HG02763 (cell line): ENCODE measurements at regions not wholly inside any gene's neighbourhood (a gene's known extent, or its start where the extent isn't known, plus 50 kb on each side); places are given as distances from the start of the nearest gene placed in this dataset.
"Not testable (repeated sequence)": the region's sequence is repeated elsewhere in the genome, so short reads cannot be mapped to it uniquely, and the experiment has no call there.

Source experiments
- ATAC-seq: cut with Tn5 transposase; IDR thresholded peaks from one replicate; pipeline ENCODE4 v1.9.1; 2021; ENCODE audit warnings: mild to moderate bottlenecking, moderate library complexity; ENCODE audit not compliant: unreplicated experiment

- no peak for ATAC-seq
These were observed 312.0 kb upstream of the TPK1 start for GRCh38 chr7:145147865-145148264.

- no peak for ATAC-seq
These were observed 307.8 kb upstream of the TPK1 start for GRCh38 chr7:145143685-145144084.

DNA sequence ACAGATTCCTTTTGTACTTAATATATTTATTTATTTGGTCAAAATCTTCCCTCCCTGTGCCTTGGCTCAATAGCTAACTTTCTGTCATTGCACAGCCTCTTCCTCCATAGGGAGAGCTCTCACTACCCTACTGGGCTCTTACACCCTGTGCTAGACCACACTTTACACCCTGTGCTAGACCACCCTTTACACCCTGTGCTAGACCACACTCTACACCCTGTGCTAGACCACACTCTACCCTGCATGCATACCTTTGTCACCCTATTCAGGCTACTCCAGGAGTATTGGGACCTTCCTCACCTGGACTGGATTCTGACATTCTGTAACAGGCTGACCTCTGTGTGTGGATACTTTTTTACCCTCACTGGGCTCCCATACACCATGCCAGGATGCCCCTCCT is 298.5 kb upstream of the TPK1 start:
- no peak for ATAC-seq

DNA sequence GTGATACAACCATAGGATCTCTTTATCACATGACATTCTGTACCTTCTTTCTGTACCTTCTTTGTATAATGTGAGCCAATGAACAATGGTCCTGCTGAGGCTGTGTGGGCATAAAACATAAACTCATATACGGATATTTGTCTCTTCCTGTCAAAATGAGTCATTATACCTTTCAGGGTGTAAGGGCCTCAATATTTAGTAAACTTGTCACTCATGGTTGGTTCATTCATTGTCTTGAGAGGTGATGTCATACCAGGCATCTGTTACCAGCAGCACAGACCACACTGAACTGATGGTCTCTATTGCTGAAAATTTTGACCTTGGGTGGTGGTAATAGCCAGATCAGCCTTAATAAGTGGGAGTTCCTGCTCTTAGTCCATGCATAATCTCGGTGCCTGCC is 287.6 kb upstream of the TPK1 start:
- no peak for ATAC-seq

GRCh38 chr7:145106001-145106400 is 270.1 kb upstream of the TPK1 start:
- ATAC-seq, result no peak

DNA sequence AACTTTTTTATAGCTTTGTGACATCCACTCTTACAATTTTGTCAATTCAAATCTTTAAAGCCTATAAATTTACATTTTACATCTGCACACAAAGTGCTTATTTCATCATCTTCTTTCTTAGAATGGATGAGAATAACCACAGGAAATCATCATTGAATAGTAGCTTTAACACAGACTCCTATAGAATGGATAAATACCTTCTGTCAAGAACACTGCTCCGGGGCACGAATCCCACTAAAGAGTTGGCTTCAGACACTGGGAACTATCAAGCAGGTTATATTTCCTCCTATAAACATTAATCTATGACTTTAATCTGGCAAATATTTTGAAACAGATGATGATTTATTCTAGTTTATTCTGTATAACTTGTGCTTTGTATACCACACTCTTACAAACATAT is 269.7 kb upstream of the TPK1 start:
- ATAC-seq, result no peak

DNA sequence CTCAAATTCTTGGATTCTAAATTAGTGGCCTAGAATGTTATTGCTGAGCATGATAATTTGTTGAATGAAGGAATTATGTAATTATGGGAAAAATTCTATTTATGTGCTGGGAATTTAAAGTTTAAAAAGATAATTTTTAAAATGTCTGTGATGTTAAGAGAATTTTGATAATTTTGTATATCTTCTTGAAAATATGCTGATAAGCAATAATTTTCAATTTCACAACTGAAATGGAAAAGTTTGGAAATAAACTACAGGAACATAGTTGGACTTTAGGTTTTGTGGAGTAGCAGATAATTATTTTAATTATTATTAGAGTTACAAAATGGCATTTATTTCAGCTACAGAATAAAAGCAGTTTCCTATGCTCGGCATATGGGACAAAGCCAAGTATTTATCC is 268.5 kb upstream of the TPK1 start:
- no peak for ATAC-seq

- not testable (repeated sequence) for ATAC-seq
These were observed 266.3 kb upstream of the TPK1 start for GRCh38 chr7:145102199-145102598.

DNA sequence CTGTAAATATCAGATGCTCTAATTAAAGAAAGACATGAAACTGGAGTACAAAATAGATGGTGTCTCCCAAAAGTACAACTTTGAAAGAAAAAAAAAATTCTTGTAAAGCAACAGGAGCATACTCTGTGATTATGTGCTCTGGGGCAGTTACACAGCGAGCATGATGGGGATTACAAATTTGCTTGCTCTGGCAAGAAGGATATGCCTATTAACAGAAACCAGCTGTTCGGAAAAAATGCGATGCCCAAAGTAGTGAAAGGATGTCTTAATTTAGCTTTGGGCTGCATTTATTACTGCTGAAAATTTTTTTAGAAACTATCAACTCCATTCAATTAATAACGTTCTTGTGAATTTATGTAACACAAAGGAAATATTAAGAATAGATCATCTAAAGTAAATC is 256.9 kb upstream of the TPK1 start:
- ATAC-seq, result no peak

- ATAC-seq, result no peak
These were observed 252.4 kb upstream of the TPK1 start for GRCh38 chr7:145088111-145088745.

GRCh38 chr7:145082366-145083161 is 246.7 kb upstream of the TPK1 start:
- ATAC-seq, result no peak

GRCh38 chr7:145065473-145065872 is 229.6 kb upstream of the TPK1 start:
- no peak for ATAC-seq

- ATAC-seq, result no peak
These were observed 228.3 kb upstream of the TPK1 start for GRCh38 chr7:145064114-145064513.

DNA sequence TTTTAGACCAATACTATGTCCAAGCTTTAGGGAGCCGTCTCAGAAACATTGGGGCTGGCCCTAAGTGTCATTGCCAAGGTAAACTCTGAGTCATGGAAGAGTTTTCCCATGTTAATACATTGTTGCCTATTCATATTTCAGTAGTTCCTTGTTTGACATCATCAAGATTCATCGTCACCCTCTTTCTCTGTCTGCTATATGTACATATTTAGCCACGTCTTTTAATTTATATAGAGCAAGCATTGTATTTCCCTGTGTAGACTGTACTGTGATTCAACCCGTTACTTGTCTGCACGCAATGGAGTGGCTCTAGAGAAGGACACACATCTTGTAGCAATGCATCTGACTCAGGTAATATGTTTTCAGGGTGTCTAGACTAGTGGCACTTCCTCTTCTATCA is 217.9 kb upstream of the TPK1 start:
- no peak for ATAC-seq

DNA sequence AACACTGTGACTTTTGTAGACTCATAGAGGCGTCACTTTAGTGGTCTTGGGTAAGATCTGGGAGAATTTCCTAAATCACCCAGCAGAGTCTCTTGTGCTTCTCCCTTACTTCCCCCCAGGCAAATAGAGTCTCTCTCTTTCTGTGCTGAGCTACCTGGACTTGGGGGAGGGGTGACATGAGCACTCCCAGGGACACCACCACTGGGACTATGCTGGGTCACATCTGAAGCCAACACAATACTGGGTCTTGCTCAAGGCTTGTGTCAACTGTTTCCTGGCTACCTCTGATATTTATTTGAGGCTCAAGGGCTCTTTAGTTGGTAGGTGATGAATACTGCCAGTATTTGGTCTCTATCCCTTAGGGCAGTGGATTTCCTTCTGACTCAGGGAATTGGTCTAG is 214.6 kb upstream of the TPK1 start:
- no peak for ATAC-seq

- ATAC-seq, result peak; percentile 67
These were observed 201.0 kb upstream of the TPK1 start for GRCh38 chr7:145036604-145037405.

GRCh38 chr7:145031162-145031561 is 195.3 kb upstream of the TPK1 start:
- ATAC-seq, result no peak

DNA sequence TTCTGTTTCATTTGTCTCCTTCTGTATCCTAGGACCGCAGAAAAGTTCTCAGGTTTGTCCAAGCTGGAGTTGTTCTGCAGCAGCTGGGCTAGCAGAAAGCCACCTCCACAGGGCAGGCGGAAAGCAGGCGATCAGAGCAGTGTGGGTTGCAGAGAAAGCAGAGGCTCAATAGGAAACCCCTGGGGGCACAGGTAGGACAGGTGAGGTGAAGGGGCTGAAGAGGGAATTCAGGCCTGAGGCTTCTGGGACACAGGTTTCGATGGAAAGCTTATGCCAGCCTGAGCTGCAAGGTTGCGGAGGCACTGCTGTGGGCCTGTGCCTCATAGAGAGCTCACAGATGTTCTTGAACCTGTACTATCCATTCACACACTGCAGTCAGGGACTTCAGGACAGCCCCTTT is 194.9 kb upstream of the TPK1 start:
- no peak for ATAC-seq

- ATAC-seq, result no peak
These were observed 184.6 kb upstream of the TPK1 start for GRCh38 chr7:145020454-145020853.

- no peak for ATAC-seq
These were observed 180.2 kb upstream of the TPK1 start for GRCh38 chr7:145016068-145016467.

- no peak for ATAC-seq
These were observed 174.0 kb upstream of the TPK1 start for GRCh38 chr7:145009876-145010275.

DNA sequence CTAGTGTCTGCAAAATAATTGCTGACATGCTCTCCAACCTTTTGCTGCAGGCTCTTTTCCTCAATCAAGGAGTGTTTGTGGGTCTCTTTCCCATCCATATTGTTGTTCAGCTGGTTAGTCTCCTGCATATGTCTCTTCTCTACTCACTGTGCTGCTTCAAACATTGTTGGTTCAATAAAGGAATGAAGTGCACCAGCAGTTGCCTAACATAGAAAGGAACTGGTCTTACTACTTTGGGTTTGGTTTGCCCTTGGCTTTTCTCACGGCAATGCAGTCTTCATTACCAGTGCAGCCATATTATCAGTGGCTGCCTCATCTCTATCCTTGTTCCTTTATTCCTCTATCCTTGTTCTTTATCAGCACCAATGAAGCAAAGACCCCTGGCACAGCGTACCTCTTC is 169.7 kb upstream of the TPK1 start:
- no peak for ATAC-seq
